H9 (cell line): ENCODE measurements at regions not wholly inside any gene's neighbourhood (a gene's known extent, or its start where the extent isn't known, plus 50 kb on each side); places are given as distances from the start of the nearest gene placed in this dataset.

ENCODE experiments used
- DNase-seq: peaks from one replicate; pipeline ENCODE4 v3.0.0-alpha.2; 2017
- H2AFZ ChIP-seq: one replicate; pipeline ENCODE4 v1.6.1; 2013; ENCODE audit warnings: mild to moderate bottlenecking, low read length, control low read depth, moderate library complexity
- H2AK5ac ChIP-seq: 2 replicates; pipeline ENCODE4 v1.6.1; 2013; ENCODE audit warnings: low read length, control low read depth, mixed read lengths; ENCODE audit not compliant: insufficient read length
- H2BK120ac ChIP-seq: one replicate; pipeline ENCODE4 v1.6.1; 2013; ENCODE audit warnings: low read depth, mild to moderate bottlenecking, low read length, control low read depth, inconsistent platforms; ENCODE audit not compliant: poor library complexity, severe bottlenecking
- H2BK12ac ChIP-seq: 2 replicates; pipeline ENCODE4 v1.6.1; 2013; ENCODE audit warnings: low read length, control low read depth, mixed read lengths, low read depth; ENCODE audit not compliant: insufficient read length
- H2BK15ac ChIP-seq: 2 replicates; pipeline ENCODE4 v1.6.1; 2013; ENCODE audit warnings: low read depth, low read length, control low read depth
- H2BK20ac ChIP-seq: one replicate; pipeline ENCODE4 v1.6.1; 2013; ENCODE audit warnings: low read depth, mild to moderate bottlenecking, low read length, control low read depth, inconsistent platforms; ENCODE audit not compliant: poor library complexity, severe bottlenecking
- H2BK5ac ChIP-seq: 2 replicates; pipeline ENCODE4 v1.6.1; 2013; ENCODE audit warnings: low read length, control low read depth, mixed read lengths; ENCODE audit not compliant: insufficient read length
- H3K14ac ChIP-seq: 2 replicates; pipeline ENCODE4 v1.6.1; 2013; ENCODE audit warnings: low read length, control low read depth; ENCODE audit not compliant: insufficient read depth
- H3K18ac ChIP-seq: 2 replicates; pipeline ENCODE4 v1.6.1; 2013; ENCODE audit warnings: low read depth, mild to moderate bottlenecking, mixed read lengths, low read length, control low read depth; ENCODE audit not compliant: insufficient read length
- H3K23ac ChIP-seq: 2 replicates; pipeline ENCODE4 v1.6.1; 2013; ENCODE audit warnings: low read length, control low read depth, mixed read lengths, low read depth; ENCODE audit not compliant: insufficient read length
- H3K23me2 ChIP-seq: 2 replicates; pipeline ENCODE4 v1.6.1; 2013; ENCODE audit warnings: low read depth, mild to moderate bottlenecking, mixed read lengths, low read length, control low read depth; ENCODE audit not compliant: insufficient read length, poor library complexity, severe bottlenecking
- H3K27ac ChIP-seq: 2 replicates; pipeline ENCODE4 v1.5.1; 2013; ENCODE audit warnings: low read length, control low read depth, mixed read lengths, low read depth; ENCODE audit not compliant: insufficient read length
- H3K27me3 ChIP-seq: 2 replicates; pipeline ENCODE4 v1.6.1; 2013; ENCODE audit warnings: low read length, control low read depth, inconsistent platforms; ENCODE audit not compliant: insufficient read depth
- H3K4ac ChIP-seq: 2 replicates; pipeline ENCODE4 v1.6.1; 2013; ENCODE audit warnings: low read depth, mild to moderate bottlenecking, control low read depth, inconsistent platforms, low read length, moderate library complexity
- H3K4me1 ChIP-seq: 2 replicates; pipeline ENCODE4 v1.6.1; 2013; ENCODE audit warnings: low read length, control low read depth, inconsistent platforms; ENCODE audit not compliant: insufficient read depth
- H3K4me2 ChIP-seq: 2 replicates; pipeline ENCODE4 v1.6.1; 2013; ENCODE audit warnings: low read length, control low read depth, mixed read lengths; ENCODE audit not compliant: insufficient read length, insufficient read depth
- H3K56ac ChIP-seq: 2 replicates; pipeline ENCODE4 v1.6.1; 2013; ENCODE audit warnings: low read depth, mild to moderate bottlenecking, mixed read lengths, low read length, control low read depth; ENCODE audit not compliant: insufficient read length
- H3K79me1 ChIP-seq: 2 replicates; pipeline ENCODE4 v1.6.1; 2013; ENCODE audit warnings: low read depth, mild to moderate bottlenecking, moderate library complexity, low read length, control low read depth, inconsistent platforms; ENCODE audit not compliant: insufficient read depth, poor library complexity, severe bottlenecking
- H3K79me2 ChIP-seq: 2 replicates; pipeline ENCODE4 v1.6.1; 2013; ENCODE audit warnings: low read length, control low read depth, inconsistent platforms; ENCODE audit not compliant: insufficient read depth
- H3K9ac ChIP-seq: 2 replicates; pipeline ENCODE4 v1.6.1; 2013; ENCODE audit warnings: low read length, control low read depth, mixed read lengths; ENCODE audit not compliant: insufficient read length; ENCODE audit errors: extremely low read depth
- H3K9me3 ChIP-seq: one replicate; pipeline ENCODE4 v1.6.1; 2013; ENCODE audit warnings: low read depth, low read length, inconsistent platforms; ENCODE audit not compliant: control insufficient read depth
- H3T11ph ChIP-seq: one replicate; pipeline ENCODE4 v1.6.1; 2013; ENCODE audit warnings: mild to moderate bottlenecking, low read length, control low read depth, inconsistent platforms
- H4K20me1 ChIP-seq: one replicate; pipeline ENCODE4 v1.6.1; 2013; ENCODE audit not compliant: control insufficient read depth, insufficient read length, insufficient read depth
- H4K5ac ChIP-seq: 2 replicates; pipeline ENCODE4 v1.6.1; 2013; ENCODE audit warnings: low read depth, mild to moderate bottlenecking, mixed read lengths, low read length, control low read depth; ENCODE audit not compliant: insufficient read length
- H4K8ac ChIP-seq: replicated peaks from 2 replicates; pipeline ENCODE4 v1.6.1; 2013; ENCODE audit warnings: low read length, control low read depth, mixed read lengths, low read depth; ENCODE audit not compliant: insufficient read length
- H4K91ac ChIP-seq: 2 replicates; pipeline ENCODE4 v1.6.1; 2013; ENCODE audit warnings: low read depth, mild to moderate bottlenecking, moderate library complexity, mixed read lengths, low read length, control low read depth; ENCODE audit not compliant: insufficient read length
- H3K27ac Mint-ChIP-seq, 3 experiments: 2 replicates in 2 of 3; 3 replicates in 1 of 3; pipeline ENCODE4 v1.8.0; 2020 to 2021; ENCODE audit warnings: mixed read lengths in 3 of 3, mild to moderate bottlenecking in 1 of 3, moderate library complexity in 1 of 3
- H3K27me3 Mint-ChIP-seq: 2 replicates; pipeline ENCODE4 v1.8.0; 2021; ENCODE audit warnings: low read depth, mild to moderate bottlenecking, moderate library complexity, mixed read lengths
- H3K36me3 Mint-ChIP-seq, 3 experiments: 2 replicates in 2 of 3; 3 replicates in 1 of 3; pipeline ENCODE4 v1.8.0; 2020 to 2021; ENCODE audit warnings: low read depth in 3 of 3, mixed read lengths in 3 of 3; ENCODE audit not compliant: insufficient read depth in 1 of 3
- H3K4me1 Mint-ChIP-seq, 2 experiments: 2 replicates each; pipeline ENCODE4 v1.8.0; 2020; ENCODE audit warnings: mixed read lengths in 2 of 2
- H3K4me3 Mint-ChIP-seq, 2 experiments: 2 replicates in 1 of 2; 3 replicates in 1 of 2; pipeline ENCODE4 v1.8.0; 2020 to 2021; ENCODE audit warnings: mild to moderate bottlenecking in 2 of 2, mixed read lengths in 2 of 2, moderate library complexity in 1 of 2
- H3K9me3 Mint-ChIP-seq, 2 experiments: 2 replicates in 1 of 2; 3 replicates in 1 of 2; pipeline ENCODE4 v1.8.0; 2020; ENCODE audit warnings: mild to moderate bottlenecking in 2 of 2, mixed read lengths in 2 of 2, moderate library complexity in 1 of 2
- CTCF ChIP-seq: fragments of 200-600 bp; sonication (generic); conservative IDR thresholded peaks from 3 replicates; pipeline ENCODE4 v1.8.0; 2021; ENCODE audit warnings: antibody characterized with exemption, mild to moderate bottlenecking
- WGBS: extraction: QIAGEN DNeasy Blood & Tissue Kit; methylation state at CpG from one replicate; pipeline ENCODE4 v1.1.7; 2013; ENCODE audit warnings: missing lambda C conversion rate, low lambda C conversion rate, mixed read lengths; ENCODE audit not compliant: insufficient read length; ENCODE audit errors: extremely low coverage; 5-methylcytosine and 5-hydroxymethylcytosine counted together

DNA sequence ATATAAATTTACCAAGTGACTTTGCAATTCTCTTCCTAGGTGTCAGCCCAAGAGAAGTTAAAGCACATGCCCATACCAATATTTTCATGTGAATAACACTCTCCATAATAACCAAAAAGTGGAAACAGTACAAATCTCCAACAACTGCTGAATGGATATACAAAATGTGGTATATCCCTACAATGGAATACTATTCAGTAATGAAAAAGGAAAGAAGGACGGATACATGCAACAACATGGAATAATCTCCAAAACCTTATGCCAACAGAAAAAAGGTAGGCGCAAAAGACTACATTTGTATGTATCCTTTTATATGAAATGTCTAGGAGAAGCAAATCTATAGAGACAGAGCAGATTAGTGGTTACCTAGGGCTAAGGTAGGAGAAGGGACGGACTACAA, 487.7 kb upstream of the ID4 start:
- peaks cover 15 to 20% of the 10 kb centered on the region in 2 experiments; a peak in 4 of 5 replicates for H3K9me3 Mint-ChIP-seq
- Histone ChIP-seq H3K79me1 (no peaks in the 10 kb centered on the region), H4K91ac (no peak overlapping the region), H3K27ac (no peak overlapping the region), H3K9me3 (no peaks in the 10 kb centered on the region), H3K4ac (no peak overlapping the region), H3K23me2 (no peaks in the 10 kb centered on the region), H3K27me3 (no peaks in the 10 kb centered on the region), H2BK120ac (no peak overlapping the region), H4K20me1 (no peaks in the 10 kb centered on the region), H3K4me1 (no peaks in the 10 kb centered on the region), H3K56ac (no peak overlapping the region), H3K79me2 (no peaks in the 10 kb centered on the region), H2AFZ (no peak overlapping the region), H3T11ph (no peak overlapping the region), H2BK20ac (no peak overlapping the region), H4K5ac (no peak overlapping the region), H2BK5ac (no peak overlapping the region), H3K14ac (no peak overlapping the region), H2BK12ac (no peak overlapping the region), H2BK15ac (no peak overlapping the region), H3K4me2 (no peak overlapping the region), H3K18ac (no peak overlapping the region), H3K9ac (no peak overlapping the region), H4K8ac (no peak overlapping the region), H3K23ac (no peak overlapping the region), H2AK5ac (no peak overlapping the region)
- DNase-seq = no peak
- WGBS = no CpG with 5 or more reads among the region's 3 CpGs
- no peak overlapping the region for H3K4me3 Mint-ChIP-seq
- H3K4me1 Mint-ChIP-seq = no peaks in the 10 kb centered on the region
- TF ChIP-seq CTCF = no peak
- H3K27me3 Mint-ChIP-seq = no peaks in the 10 kb centered on the region
- H3K36me3 Mint-ChIP-seq = peaks cover 3 to 15% (median 5%) of the 10 kb centered on the region in 3 experiments; a peak in 6 of 7 replicates
- H3K27ac Mint-ChIP-seq = no peak overlapping the region
